AG08396 (cell line): ENCODE measurements at regions not wholly inside any gene's neighbourhood (a gene's known extent, or its start where the extent isn't known, plus 50 kb on each side); places are given as distances from the start of the nearest gene placed in this dataset.

ENCODE experiments used
- DNase-seq: peaks from one replicate; pipeline ENCODE4 v3.0.0; 2012; ENCODE audit warnings: low spot score, mixed read lengths

DNA sequence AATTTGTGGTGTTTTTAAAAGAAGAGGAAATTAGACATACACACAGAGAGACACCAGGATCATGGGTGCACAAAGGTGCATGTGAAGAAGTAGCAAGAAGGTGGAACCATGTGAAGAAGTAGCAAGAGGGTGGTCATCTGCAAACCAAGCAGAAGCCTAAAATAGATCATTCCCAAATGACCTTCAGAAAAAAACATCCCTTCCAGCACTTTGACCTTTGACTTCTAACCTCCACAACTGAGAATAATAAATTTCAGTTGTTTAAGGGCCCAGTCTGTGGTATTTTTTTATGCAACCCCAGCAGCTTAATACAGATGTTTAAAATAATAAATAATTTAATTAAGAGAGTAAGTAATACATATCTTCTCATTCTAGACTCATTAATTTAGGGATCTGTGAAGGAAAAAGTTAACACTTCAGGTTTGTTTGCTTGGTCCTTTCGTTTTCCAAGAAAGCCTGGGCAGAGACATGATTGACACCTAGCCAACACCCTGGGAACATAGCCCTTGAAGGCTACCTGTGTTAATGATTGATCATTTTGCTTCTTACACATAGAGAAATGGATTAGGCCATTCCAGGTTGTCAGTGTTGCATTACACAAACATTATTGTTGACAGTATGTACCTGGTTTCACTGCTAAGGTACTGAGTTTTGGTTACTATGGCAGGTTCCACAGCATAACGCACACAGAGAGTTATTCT lies 1331.2 kb upstream of the GBE1 start:
- no peak for DNase-seq

DNA sequence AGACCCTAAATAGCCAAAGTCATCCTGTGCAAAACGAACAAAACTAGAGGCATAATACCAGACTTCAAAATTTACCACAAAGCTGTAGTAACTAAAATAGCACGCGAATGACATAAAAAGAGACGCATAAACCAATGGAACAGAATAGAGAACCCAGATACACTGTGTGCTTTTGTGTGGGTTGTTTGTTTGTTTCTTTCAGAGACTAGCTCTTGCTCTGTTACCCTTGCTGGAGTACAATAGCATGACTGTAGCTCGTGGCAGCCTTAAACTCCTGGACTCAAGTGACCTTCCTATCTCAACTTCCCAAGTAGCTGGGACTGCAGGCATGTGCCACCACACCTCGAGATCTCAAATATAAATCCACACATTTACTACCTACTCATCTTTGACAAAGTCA lies 1314.6 kb upstream of the GBE1 start:
- DNase-seq = no peak

DNA sequence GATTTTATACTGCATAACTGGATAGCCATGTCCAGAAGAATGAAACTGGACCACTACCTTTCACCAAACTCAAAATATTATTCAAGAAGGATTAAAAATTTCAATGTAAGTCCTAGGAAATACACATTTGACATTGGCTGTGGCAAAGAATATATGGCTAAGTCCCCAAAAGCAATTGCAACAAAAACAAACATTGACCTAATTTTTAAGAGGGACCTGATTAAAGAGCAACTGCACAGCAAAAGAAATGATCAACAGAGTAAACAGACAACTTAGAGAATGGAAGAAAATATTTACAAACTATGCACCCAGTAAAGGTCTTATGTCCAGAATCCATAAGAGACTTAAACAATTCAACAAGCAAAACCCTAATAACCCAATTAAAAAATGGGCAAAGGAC lies 1313.0 kb upstream of the GBE1 start:
- no peak for DNase-seq

DNA sequence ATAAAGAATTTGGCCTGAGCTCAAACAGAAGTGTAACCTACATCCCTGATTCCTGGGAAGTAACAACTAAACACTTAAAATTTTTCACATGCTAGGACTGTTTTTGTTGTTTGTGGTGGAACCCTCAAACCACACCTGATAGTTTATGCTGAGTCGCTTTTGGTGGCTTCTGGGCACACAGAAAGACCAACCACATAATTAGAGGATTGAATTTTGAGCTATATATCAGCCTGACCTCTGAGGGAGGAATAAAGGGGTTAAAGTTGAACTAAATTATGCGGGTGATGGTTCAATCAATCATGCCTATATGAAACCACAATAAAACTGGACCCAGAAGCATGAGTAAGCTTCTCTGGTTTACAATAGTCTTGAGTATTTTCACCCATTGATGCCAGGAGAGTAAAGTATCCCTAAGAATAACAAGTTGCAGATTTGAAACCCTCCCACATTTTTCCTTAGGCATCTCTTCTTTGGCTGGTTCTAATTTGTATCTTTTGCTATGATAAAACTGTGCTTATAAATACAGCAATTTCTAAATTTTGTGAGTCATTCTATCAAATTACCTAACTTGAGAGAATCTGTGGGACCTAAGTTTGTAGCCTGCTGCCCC lies 1304.5 kb upstream of the GBE1 start:
- DNase-seq = no peak

DNA sequence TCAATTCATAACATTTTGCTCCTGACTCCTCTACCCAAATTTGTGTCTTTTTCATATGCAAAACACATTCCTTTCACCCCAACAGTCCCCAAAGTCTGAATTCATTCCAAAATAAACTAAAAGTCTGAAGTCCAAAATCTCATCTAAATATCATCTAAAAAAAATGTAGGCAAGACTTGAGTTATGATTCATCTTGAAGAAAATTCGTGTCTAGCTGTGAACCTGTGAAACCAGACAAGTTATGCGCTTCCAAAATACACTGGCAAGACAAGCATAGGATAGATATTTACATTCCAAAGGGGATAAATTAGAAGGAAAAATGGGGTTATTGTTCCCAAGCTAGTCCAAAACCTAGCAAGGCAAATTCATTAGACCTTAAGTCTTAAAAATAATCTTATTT lies 1302.0 kb upstream of the GBE1 start:
- no peak for DNase-seq

DNA sequence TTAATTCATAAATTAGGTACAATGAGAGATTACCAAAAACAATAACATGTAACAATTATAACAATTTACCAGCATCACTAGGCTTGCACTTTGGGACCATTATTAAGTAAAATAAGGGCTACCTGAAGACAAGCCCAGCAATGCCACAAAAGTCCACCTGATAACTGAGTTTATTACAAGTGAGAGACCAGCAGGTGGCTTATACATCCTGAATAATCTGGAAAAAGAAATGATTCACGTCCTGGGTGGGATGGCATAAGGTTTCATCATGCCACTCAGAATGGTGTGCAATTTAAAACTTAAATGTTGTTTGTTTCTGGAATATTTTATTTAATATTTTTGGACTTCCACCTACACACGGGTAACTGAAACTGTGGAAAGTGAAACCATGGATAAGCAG lies 1287.1 kb upstream of the GBE1 start:
- DNase-seq = no peak

DNA sequence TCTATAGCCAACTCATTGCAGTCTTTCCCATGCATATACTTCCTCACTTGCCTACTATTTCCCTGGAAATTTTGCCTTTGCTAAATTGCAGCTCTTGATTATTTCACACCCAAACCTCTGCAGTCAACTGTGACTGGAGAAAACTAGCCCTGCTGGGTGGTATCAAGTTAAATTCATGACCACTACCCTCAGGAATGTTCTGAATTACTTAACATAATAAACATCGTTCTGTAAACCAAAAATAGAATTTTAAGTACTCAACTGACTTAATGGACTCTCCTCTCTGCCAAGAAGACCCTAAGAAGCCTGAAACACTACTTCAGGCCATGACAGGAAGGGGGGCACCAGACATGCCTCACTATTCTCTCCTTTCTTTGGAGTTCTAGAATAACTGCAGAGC lies 1278.0 kb upstream of the GBE1 start:
- no peak for DNase-seq

DNA sequence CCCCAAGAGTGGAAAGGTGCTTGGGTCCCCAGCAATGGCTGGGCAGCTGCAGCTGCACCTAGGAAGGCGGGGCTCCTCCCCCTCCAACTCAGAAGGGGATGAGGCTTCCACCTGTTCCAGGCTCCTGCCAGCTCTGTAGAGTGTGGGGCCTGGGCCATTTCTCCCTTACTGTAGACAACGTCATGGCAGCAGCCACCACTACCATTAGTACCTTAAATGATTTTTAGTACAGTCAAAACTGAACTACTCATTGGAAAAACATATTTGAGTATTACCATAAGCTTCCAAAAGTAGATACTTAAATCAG lies 1274.2 kb upstream of the GBE1 start:
- no peak for DNase-seq

DNA sequence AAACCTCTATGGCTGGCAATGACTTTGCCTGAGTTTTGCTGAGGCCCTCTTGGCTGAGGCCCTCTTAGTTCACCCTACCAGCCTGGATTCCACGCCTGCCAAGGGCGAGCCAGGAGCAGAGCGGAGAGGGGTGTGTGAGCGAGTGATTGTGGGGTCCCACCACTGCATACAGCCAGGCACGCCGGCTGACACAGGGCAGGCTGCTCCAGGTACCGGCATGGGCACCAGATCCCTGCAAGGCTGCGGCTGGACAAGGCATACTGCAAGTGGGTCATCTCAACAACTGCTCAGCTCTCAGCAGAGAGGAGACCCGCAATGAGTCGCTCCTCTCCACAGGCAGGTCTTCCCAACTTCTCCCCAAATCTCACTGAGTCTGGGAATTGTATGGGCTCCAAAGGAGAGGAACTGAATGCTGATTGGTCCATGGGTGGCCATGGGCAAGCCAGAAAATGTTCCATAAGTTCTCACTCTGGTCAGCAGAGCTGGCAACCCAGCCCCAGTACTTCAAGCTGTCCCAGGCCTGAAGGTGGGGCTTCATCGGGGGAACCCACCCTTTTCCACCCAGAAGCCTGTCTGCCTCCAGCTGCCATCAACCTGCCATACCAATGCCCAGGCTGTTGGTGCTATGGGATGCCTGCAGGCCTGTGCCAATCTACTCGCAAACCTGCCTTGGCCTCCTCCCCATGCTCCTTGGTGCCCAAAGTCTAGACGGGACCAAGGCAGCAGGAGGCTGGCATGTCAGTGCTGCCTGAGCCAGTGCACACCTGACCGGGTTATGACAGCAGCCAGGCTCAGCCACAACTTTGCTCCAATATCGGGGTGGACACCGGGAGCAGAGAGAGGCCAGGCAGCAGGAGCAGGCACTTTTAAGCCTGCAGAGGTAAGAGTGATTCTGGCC lies 1273.6 kb upstream of the GBE1 start:
- no peak for DNase-seq

DNA sequence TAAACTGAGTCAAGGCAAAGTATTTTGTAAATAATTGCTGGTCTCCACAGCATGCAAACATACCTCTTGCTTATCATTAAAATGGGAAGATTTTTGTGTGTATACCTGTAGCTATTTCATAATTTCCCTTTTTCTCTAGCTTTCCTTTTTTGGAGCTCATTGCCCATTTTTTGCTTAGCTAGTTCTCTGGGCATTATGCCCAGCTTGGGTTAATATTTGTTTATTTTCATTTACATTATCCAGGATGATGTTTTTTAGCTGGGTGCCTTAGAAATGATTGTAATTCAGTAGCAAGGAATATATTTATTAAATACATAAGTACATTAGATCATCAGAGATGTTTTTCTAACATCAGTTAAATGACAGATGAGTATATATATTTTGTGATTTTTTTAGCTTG lies 1271.7 kb upstream of the GBE1 start:
- no peak for DNase-seq

DNA sequence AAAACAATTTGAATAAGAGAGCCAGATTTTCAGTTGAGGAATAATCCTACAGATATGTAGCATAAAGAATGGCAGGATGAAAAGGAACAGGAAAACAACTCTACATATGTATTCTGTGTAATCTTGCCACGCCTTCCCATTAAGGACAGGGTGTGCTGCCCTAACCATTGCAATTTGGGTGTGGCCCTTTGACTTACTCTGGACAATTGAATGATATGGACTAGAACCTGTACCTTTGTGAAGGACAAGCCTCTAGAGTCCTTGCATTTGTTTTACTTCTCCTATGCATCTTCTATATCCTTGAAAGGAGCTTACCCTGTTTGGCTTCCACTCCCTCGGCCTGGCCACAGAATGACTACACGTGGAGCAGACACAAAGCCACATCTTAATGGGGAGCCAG lies 1261.6 kb upstream of the GBE1 start:
- no peak for DNase-seq

DNA sequence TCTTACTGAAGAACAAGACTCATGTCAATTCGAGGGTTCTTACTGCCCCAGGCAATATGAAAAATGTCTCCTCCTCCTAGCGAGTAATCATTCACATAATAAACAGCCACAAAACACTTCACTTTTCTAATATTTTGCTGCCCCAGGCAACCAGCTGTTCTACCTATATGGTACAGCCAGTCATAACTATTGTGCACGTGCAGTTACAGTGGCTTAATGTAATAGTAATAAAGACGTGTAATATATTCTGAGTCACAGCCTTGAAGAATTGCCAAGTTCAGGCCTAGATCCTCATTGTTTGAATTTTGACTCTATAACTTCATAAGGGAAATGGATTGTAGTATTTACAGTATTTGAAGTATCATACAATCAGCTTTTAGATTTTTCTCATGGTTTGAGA lies 1250.0 kb upstream of the GBE1 start:
- DNase-seq = no peak

DNA sequence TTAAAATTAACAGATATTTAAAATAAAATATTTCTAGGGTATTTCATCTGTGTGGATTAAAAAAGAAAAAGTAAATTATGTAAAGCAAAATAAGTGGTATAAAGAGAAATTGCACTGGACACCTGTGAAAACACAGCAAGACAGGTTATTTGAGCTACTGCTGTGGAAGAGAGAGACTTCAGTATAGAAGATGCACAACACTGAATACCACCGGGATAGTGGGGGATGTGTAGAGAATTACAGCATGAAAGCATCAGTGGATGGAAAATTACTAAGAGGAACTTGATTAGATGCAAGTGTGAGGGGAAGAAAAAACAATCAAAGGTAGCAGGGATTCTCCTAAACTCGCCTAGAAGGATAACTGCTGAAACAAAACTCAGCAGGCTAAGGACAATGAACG lies 1242.5 kb upstream of the GBE1 start:
- no peak for DNase-seq

DNA sequence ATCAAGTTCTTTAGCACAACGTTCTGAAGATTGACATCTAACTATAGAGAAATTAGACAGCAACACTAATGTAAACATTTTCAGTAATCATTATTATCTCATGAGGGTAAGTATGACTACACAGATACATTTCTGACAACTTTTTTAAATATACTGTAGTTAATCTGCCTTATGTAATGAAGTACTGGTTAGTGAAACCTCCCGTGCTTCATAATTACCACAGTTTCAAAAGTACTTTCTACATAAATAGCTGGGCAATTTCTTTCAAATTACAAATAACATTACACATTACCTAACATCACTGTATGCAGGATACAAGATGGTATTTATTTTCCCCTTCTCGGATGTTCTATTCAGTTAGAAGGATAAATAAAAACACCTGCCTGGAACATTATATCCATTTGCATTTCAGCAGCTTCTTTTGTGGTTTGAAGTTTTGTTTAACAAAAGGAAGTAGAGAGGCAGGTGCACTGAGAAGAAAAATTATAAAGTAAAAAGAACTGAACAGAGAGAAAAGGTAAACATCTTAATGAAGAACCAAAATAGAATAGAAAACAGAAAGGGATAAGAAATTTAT lies 1241.5 kb upstream of the GBE1 start:
- no peak for DNase-seq

DNA sequence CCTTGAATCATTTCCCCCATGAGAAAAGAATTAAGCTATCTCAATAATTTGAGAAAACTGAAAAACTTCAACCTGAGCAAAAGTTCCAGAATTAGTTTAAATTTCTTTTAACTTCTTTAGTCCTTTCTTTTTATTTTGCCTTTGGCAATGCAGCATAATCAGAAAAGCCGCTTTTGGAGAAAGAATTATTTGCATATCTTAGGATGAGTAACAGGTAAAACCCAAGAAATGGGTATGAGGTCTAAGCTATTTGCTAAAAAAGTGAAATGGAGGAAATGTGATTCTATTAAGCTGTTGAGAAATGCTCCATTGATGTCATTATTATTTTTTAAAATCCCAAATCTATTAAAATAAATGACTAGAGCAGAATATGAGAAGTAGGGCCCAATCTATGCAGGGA lies 1238.3 kb upstream of the GBE1 start:
- no peak for DNase-seq

DNA sequence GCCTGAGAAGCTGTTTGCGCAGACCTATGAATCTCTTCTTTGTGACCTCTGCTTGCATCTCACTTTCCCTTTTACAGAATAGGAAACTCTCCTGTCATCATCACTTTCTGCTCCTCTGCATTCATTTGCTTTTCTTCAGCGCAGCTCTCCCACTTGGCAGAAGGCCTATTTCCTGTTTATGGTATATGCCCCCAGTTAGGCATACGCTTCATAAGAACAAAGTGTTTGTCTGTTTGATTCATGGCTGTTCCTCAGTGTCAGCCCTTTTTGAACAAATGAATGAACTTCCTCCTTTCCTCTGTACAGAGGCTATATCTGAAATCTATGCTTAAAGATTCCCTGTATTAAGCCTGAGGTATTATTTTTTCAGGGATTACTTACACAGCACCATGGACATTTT lies 1216.9 kb upstream of the GBE1 start:
- DNase-seq = no peak

DNA sequence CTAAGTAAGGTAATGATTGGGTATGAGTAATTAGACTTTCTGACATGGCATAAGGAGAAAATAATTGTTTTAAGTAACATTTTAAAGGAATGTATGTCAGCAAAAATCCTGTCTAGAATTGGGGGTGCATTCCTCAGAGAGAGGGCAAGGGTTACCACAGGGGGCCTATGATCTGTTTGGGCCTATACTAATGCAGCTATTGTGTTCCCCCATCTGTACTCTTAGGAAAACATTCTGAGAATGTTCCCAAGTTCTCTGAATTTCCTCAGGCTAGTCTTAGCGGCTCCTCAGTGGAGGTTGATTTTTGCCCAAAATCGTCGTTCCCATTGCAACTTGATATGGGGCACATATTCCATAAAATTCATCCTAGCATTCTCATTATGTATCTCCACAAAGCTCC lies 1216.4 kb upstream of the GBE1 start:
- DNase-seq = no peak

DNA sequence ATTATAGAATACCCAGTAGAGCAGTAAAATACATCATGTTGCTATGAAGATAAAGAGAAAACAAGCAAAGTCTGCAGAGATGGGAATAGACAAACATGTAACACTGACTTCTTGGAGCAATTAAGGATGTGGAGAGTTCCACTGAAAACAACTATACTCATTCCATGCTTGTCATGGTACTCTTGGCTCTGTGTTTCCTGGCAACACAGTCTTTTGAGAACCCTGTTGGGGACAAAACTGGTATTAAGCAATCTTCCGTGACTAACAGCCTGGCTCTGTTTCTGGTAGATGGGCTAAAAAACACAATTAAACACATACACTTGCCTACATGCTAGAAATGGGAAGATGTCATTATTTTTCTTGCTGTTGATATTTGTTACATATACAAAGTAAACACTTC lies 1212.3 kb upstream of the GBE1 start:
- no peak for DNase-seq

DNA sequence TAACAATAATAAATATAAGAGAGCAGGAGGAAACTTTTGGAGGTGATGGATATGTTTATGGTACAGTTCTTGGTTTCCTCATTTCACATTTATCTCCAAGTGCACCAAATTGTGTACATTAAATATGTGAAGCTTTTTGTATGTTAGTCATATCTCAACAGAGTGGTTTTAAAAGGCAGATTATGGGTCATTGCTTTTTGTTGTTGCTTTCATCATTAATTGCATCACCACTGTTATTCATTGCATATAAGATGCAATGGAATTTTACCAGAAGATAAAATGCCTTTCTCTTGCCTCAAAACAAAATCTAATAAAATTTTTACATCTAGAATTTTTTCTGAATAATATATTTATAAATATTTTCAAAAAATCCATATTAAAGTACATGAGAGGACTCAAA lies 1198.9 kb upstream of the GBE1 start:
- no peak for DNase-seq

DNA sequence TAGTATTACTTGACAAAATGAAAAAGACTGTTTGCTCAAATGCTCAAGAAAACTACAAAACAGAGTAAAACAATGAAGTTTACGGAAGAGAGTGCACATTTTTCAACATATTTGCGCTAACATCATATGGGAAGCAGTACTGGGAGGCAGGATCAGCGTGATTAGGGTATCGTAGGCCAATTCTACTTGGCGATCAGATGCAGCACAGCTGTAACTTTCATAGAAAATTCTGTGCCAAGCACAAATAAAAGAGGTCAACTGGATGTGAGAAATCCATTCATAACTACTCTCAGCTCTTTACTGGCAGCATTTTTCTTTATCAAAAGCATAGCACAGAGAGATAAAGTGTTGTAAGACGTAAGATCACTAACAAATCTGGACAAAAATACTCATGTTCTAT lies 1196.3 kb upstream of the GBE1 start:
- no peak for DNase-seq

DNA sequence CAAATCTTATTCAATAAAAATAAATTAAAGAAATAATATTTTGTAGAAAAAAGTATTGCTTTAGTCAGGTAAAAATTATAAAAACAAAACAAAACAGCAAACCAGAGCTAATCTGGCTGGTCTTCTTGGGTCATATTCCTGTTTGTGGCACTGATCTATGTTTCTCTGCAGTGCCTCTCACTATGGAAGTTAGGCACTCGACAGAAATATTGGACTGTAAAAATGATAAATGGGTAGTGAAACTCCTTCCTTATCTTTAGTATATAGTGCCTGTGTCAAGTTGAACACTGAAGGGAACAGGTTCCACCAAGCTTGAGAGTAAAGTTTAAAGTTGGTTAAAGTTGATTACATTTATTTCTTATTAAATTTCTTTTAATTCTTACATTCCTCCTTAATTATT lies 1195.6 kb upstream of the GBE1 start:
- no peak for DNase-seq

DNA sequence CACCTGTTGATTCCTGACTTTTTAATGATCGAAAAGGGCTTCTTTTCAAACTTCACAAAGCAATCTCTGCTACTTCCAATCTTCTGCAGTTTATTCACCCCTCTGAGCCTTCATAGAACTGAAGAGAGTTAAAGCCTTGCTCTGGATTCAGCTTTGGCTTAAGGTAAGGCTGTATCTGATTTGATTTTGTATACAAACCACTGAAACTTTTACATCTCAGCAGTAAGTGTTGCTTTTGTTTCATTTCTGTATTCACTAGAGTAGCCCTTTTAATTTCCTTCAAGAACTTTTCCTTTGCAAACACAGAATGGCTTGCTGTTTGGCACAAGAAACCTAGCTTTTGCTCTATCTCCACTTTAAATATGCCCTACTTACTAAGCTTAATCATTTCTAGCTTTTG lies 1193.0 kb upstream of the GBE1 start:
- DNase-seq = no peak

DNA sequence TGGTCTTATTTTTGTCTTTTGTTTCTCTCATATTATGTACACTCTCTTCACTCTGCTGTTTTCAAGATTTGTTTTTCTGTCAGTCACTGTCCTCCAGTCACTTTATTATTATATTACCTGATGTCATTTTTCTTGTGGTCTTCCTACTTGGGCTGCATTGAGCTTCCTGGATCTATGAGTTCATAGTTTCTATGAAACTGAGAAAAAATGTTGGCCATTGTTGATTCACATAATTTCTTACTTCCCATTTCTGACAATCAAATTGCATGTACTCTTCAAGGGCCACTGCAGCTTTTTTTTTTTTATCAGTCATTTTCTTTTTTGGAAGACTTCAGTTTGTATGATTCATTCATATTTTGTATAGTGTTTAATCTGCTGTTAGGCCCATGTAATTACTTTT lies 1180.6 kb upstream of the GBE1 start:
- no peak for DNase-seq
